ENCODE measurements at regions not wholly inside any gene's neighbourhood (a gene's known extent, or its start where the extent isn't known, plus 50 kb on each side); places are given as distances from the start of the nearest gene placed in this dataset.

GRCh38 chr6:2581011-2581410 is 169.7 kb downstream of the MYLK4 start:
- Histone ChIP-seq H3K27me3 (ENCODE audit: low read length) (no peaks in the 10 kb centered on the region), H3K9ac (ENCODE audit: low read length) (no peak overlapping the region), H3K4me2 (ENCODE audit: low read depth, low read length, poor library complexity, severe bottlenecking) (no peak overlapping the region), H3K9me3 (ENCODE audit: insufficient read depth, low read length) (no peaks in the 10 kb centered on the region), H3K27ac (ENCODE audit: low read depth, low read length) (no peak overlapping the region), H3K4me3 (ENCODE audit: insufficient read depth, low read length, poor library complexity, severe bottlenecking) (no peak overlapping the region), H3K36me3 (ENCODE audit: low read length) (no peaks in the 10 kb centered on the region), H3K79me2 (ENCODE audit: insufficient read depth, low read length) (no peaks in the 10 kb centered on the region), H3F3A (ENCODE audit: insufficient read depth) (no peaks in the 10 kb centered on the region), H2AFZ (ENCODE audit: low read depth, low read length, severe bottlenecking) (no peak overlapping the region), H4K20me1 (ENCODE audit: low read depth, low read length) (no peaks in the 10 kb centered on the region), H3K9me2 (replicated peaks; ENCODE audit: insufficient read depth, low read length) (no peaks in the 10 kb centered on the region)
- TF ChIP-seq EZH2phosphoT487 (conservative IDR thresholded peaks at IDR 0.05; ENCODE audit: low read length), result no peak
- TF ChIP-seq, protein P1, sequence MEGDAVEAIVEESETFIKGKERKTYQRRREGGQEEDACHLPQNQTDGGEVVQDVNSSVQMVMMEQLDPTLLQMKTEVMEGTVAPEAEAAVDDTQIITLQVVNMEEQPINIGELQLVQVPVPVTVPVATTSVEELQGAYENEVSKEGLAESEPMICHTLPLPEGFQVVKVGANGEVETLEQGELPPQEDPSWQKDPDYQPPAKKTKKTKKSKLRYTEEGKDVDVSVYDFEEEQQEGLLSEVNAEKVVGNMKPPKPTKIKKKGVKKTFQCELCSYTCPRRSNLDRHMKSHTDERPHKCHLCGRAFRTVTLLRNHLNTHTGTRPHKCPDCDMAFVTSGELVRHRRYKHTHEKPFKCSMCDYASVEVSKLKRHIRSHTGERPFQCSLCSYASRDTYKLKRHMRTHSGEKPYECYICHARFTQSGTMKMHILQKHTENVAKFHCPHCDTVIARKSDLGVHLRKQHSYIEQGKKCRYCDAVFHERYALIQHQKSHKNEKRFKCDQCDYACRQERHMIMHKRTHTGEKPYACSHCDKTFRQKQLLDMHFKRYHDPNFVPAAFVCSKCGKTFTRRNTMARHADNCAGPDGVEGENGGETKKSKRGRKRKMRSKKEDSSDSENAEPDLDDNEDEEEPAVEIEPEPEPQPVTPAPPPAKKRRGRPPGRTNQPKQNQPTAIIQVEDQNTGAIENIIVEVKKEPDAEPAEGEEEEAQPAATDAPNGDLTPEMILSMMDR (IDR thresholded peaks at IDR 0.05; ENCODE audit: insufficient read depth, low read length, poor library complexity, severe bottlenecking), result no peak

DNA sequence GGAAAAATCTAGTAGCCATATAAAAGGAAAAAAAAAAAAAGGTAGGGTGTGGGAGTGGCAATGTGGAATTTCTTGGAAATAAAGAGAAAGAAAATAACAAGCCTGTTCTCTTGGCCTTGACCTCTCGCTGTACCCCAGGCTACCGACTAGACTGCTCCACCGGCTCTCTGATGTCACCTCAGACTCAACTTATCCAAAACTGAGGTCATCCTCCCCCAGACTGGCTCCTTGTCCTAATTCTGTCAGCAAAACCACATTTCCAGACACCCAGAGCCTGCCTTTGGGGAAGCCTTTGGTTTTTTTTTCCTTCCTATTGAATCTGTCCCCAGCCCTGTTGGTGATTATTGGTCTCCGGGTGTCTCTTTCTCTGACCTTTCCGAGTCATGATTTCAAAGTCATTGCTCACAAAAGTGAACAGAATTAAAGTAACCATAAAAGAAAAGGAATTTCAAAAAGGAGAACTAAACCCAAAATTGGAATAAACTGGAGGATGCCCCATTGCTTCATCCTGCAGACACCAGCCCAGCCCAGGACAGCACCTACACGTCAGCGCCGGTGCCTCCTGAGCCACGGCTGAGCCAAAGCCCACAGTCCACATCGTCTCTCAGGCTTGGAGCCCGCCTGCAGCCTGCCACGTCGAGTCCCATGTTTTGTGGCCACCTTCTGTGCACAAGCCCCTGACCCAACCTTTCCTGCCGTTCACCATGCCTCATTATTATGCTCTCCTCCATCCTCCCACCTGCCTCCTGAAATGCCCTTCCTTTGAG is 170.7 kb downstream of the MYLK4 start:
- Histone ChIP-seq H4K20me1 (ENCODE audit: low read depth, low read length) (no peaks in the 10 kb centered on the region), H3F3A (ENCODE audit: insufficient read depth) (no peaks in the 10 kb centered on the region), H3K4me3 (ENCODE audit: insufficient read depth, low read length, poor library complexity, severe bottlenecking) (no peak overlapping the region), H3K79me2 (ENCODE audit: insufficient read depth, low read length) (no peaks in the 10 kb centered on the region), H3K9ac (ENCODE audit: low read length) (no peak overlapping the region), H3K9me2 (replicated peaks; ENCODE audit: insufficient read depth, low read length) (no peaks in the 10 kb centered on the region), H2AFZ (ENCODE audit: low read depth, low read length, severe bottlenecking) (no peak overlapping the region), H3K36me3 (ENCODE audit: low read length) (no peaks in the 10 kb centered on the region), H3K27me3 (ENCODE audit: low read length) (0 out of 2 replicates have a peak, but pooled peaks cover 3% of the 10 kb centered on the region), H3K9me3 (ENCODE audit: insufficient read depth, low read length) (no peaks in the 10 kb centered on the region), H3K4me2 (ENCODE audit: low read depth, low read length, poor library complexity, severe bottlenecking) (no peak overlapping the region), H3K27ac (ENCODE audit: low read depth, low read length) (no peak overlapping the region)
- no peak for TF ChIP-seq EZH2phosphoT487 (conservative IDR thresholded peaks at IDR 0.05; ENCODE audit: low read length)
- TF ChIP-seq, protein P1 (IDR thresholded peaks at IDR 0.05; ENCODE audit: insufficient read depth, low read length, poor library complexity, severe bottlenecking), result no peak

DNA sequence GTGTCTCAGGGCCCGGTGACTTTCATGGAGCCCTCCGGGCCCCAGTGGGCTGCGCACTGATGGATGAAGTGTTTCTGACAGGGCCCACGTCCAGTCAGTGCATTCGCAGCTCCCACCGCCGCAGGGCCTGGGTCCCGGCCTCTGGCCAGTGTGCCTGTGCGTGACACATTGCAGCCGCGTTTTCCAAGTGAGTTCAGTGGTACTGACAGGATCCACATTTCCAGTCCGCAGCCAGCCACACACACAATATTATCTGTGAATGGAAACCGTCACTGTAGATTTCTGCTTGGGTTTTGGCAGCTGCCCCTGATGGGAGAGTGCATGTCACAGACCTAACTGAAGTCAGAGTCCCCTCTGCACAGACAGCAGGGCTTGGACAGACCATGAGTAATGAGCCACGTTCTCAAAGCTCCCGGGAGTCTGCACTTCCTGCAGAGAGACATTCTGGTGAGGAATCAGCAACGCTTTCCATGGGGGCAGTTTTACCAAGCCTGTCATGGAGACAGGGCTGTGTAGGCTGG is 171.4 kb downstream of the MYLK4 start:
- Histone ChIP-seq H3K79me2 (ENCODE audit: insufficient read depth, low read length) (no peaks in the 10 kb centered on the region), H3K36me3 (ENCODE audit: low read length) (no peaks in the 10 kb centered on the region), H3K9me2 (replicated peaks; ENCODE audit: insufficient read depth, low read length) (no peaks in the 10 kb centered on the region), H3K9me3 (ENCODE audit: insufficient read depth, low read length) (no peaks in the 10 kb centered on the region), H3K4me2 (ENCODE audit: low read depth, low read length, poor library complexity, severe bottlenecking) (no peak overlapping the region), H3F3A (ENCODE audit: insufficient read depth) (no peaks in the 10 kb centered on the region), H2AFZ (ENCODE audit: low read depth, low read length, severe bottlenecking) (no peak overlapping the region), H3K27ac (ENCODE audit: low read depth, low read length) (no peak overlapping the region), H3K9ac (ENCODE audit: low read length) (no peak overlapping the region), H3K27me3 (ENCODE audit: low read length) (0 out of 2 replicates have a peak, but pooled peaks cover 3% of the 10 kb centered on the region), H3K4me3 (ENCODE audit: insufficient read depth, low read length, poor library complexity, severe bottlenecking) (no peak overlapping the region), H4K20me1 (ENCODE audit: low read depth, low read length) (no peaks in the 10 kb centered on the region)
- TF ChIP-seq EZH2phosphoT487 (conservative IDR thresholded peaks at IDR 0.05; ENCODE audit: low read length), result no peak
- TF ChIP-seq, protein P1 (IDR thresholded peaks at IDR 0.05; ENCODE audit: insufficient read depth, low read length, poor library complexity, severe bottlenecking), result no peak

Measured in SU-DHL-6 (cell line).